ENCODE measurements at regions not wholly inside any gene's neighbourhood (a gene's known extent, or its start where the extent isn't known, plus 50 kb on each side); places are given as distances from the start of the nearest gene placed in this dataset.
"Not testable (repeated sequence)": the region's sequence is repeated elsewhere in the genome, so short reads cannot be mapped to it uniquely, and the experiment has no call there.

- no peak for DNase-seq
These were observed 420.1 kb upstream of the INTU start for GRCh38 chr4:127212701-127213100.

- no peak for DNase-seq
These were observed 418.7 kb upstream of the INTU start for GRCh38 chr4:127214016-127214415.

GRCh38 chr4:127214931-127215330, 417.8 kb upstream of the INTU start:
- no peak for DNase-seq

GRCh38 chr4:127217586-127218229, 415.0 kb upstream of the INTU start:
- DNase-seq: no peak

- DNase-seq: no peak
These were observed 413.5 kb upstream of the INTU start for GRCh38 chr4:127219232-127219631.

GRCh38 chr4:127224556-127224955, 408.2 kb upstream of the INTU start:
- no peak for DNase-seq

- DNase-seq: no peak
These were observed 402.7 kb upstream of the INTU start for GRCh38 chr4:127229855-127230608.

- no peak for DNase-seq
These were observed 395.9 kb upstream of the INTU start for GRCh38 chr4:127236889-127237288.

- DNase-seq: no peak
These were observed 395.2 kb upstream of the INTU start for GRCh38 chr4:127237581-127237980.

- no peak for DNase-seq
These were observed 393.7 kb upstream of the INTU start for GRCh38 chr4:127238956-127239475.

- DNase-seq: no peak
These were observed 392.6 kb upstream of the INTU start for GRCh38 chr4:127239902-127240763.

GRCh38 chr4:127240764-127241105, 392.0 kb upstream of the INTU start:
- no peak for DNase-seq

- DNase-seq: no peak
These were observed 388.2 kb upstream of the INTU start for GRCh38 chr4:127244515-127244914.

- DNase-seq: no peak
These were observed 385.5 kb upstream of the INTU start for GRCh38 chr4:127246963-127247952.

- DNase-seq: no peak
These were observed 383.5 kb upstream of the INTU start for GRCh38 chr4:127249066-127249766.

- no peak for DNase-seq
These were observed 383.0 kb upstream of the INTU start for GRCh38 chr4:127249767-127250108.

- no peak for DNase-seq
These were observed 382.2 kb upstream of the INTU start for GRCh38 chr4:127250577-127250976.

- no peak for DNase-seq
These were observed 381.3 kb upstream of the INTU start for GRCh38 chr4:127251423-127251822.

GRCh38 chr4:127256500-127256899, 376.3 kb upstream of the INTU start:
- DNase-seq: no peak

GRCh38 chr4:127261476-127261875, 371.3 kb upstream of the INTU start:
- no peak for DNase-seq

GRCh38 chr4:127268367-127268766, 364.4 kb upstream of the INTU start:
- no peak for DNase-seq

- not testable (repeated sequence) for DNase-seq
These were observed 355.7 kb upstream of the INTU start for GRCh38 chr4:127277023-127277422.

Measured in NCI-H748 treated with DMSO at 0.1 percent for 48 hours (cell line).